ENCODE measurements at regions not wholly inside any gene's neighbourhood (a gene's known extent, or its start where the extent isn't known, plus 50 kb on each side); places are given as distances from the start of the nearest gene placed in this dataset.

DNA sequence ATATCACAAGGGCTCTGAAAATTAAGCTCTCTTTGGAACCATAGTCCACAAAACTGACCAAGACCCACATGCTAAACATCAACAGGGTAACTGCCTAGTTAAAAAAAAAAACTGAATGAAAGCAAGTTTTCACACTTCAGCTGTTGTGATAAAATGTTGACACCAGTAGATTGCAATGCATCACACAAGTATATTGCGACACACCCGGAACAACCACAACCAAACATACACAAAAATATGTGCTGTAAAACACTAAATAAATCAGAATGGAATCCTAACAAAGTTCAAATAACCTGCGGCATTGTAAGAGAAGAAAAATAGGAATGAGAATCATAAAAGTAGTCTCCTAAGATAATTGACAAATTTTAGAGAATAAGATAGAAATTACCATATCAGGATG, 710.3 kb downstream of the AACS start:
- Histone ChIP-seq H3K4me1 (ENCODE audit: insufficient read depth, low read length) (no peaks in the 10 kb centered on the region), H3K27me3 (ENCODE audit: insufficient read depth, low read length) (no peaks in the 10 kb centered on the region), H3K9me3 (ENCODE audit: low read depth, low read length) (peaks cover 2% of the 10 kb centered on the region), H3K36me3 (ENCODE audit: insufficient read depth, low read length) (no peaks in the 10 kb centered on the region), H2AFZ (ENCODE audit: low read length) (no peak overlapping the region), H3K4me2 (ENCODE audit: insufficient read depth, low read length) (no peak overlapping the region), H3K79me2 (ENCODE audit: insufficient read depth, low read length) (no peaks in the 10 kb centered on the region), H3K27ac (ENCODE audit: low read depth, low read length) (no peak overlapping the region), H4K20me1 (ENCODE audit: insufficient read depth, low read length) (no peaks in the 10 kb centered on the region), H3K4me3 (ENCODE audit: insufficient read depth, low read length) (no peak overlapping the region)
- TF ChIP-seq, protein P1, sequence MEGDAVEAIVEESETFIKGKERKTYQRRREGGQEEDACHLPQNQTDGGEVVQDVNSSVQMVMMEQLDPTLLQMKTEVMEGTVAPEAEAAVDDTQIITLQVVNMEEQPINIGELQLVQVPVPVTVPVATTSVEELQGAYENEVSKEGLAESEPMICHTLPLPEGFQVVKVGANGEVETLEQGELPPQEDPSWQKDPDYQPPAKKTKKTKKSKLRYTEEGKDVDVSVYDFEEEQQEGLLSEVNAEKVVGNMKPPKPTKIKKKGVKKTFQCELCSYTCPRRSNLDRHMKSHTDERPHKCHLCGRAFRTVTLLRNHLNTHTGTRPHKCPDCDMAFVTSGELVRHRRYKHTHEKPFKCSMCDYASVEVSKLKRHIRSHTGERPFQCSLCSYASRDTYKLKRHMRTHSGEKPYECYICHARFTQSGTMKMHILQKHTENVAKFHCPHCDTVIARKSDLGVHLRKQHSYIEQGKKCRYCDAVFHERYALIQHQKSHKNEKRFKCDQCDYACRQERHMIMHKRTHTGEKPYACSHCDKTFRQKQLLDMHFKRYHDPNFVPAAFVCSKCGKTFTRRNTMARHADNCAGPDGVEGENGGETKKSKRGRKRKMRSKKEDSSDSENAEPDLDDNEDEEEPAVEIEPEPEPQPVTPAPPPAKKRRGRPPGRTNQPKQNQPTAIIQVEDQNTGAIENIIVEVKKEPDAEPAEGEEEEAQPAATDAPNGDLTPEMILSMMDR (IDR thresholded peaks at IDR 0.05; ENCODE audit: extremely low read depth, low read depth, low read length): no peak
- DNase-seq (ENCODE audit: insufficient read length, low spot score, missing footprints): no peak

DNA sequence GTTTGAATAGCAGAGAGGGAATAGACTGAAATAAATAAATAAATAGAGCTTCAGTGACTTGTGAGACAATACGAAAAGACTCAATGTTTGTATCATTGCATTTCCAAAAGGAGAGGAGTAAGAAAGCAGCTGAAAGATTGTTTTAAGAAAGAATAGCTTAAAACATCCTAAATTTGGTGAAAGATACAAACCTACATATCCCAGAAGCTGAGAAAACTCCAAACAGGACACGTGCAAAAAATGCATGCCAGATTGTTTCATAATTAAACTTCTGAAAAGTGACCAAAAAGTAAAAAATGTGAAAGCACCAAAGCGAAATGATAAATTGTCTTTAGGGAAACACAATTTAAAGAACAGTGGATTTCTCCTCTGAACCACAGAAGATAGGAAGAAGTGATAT, 711.0 kb downstream of the AACS start:
- Histone ChIP-seq H4K20me1 (ENCODE audit: insufficient read depth, low read length) (no peaks in the 10 kb centered on the region), H2AFZ (ENCODE audit: low read length) (no peak overlapping the region), H3K36me3 (ENCODE audit: insufficient read depth, low read length) (no peaks in the 10 kb centered on the region), H3K79me2 (ENCODE audit: insufficient read depth, low read length) (no peaks in the 10 kb centered on the region), H3K27ac (ENCODE audit: low read depth, low read length) (no peak overlapping the region), H3K27me3 (ENCODE audit: insufficient read depth, low read length) (no peaks in the 10 kb centered on the region), H3K9me3 (ENCODE audit: low read depth, low read length) (peaks cover 2% of the 10 kb centered on the region), H3K4me3 (ENCODE audit: insufficient read depth, low read length) (no peak overlapping the region), H3K4me2 (ENCODE audit: insufficient read depth, low read length) (no peak overlapping the region), H3K4me1 (ENCODE audit: insufficient read depth, low read length) (no peaks in the 10 kb centered on the region)
- no peak for DNase-seq (ENCODE audit: insufficient read length, low spot score, missing footprints)
- TF ChIP-seq, protein P1 (IDR thresholded peaks at IDR 0.05; ENCODE audit: extremely low read depth, low read depth, low read length): no peak

DNA sequence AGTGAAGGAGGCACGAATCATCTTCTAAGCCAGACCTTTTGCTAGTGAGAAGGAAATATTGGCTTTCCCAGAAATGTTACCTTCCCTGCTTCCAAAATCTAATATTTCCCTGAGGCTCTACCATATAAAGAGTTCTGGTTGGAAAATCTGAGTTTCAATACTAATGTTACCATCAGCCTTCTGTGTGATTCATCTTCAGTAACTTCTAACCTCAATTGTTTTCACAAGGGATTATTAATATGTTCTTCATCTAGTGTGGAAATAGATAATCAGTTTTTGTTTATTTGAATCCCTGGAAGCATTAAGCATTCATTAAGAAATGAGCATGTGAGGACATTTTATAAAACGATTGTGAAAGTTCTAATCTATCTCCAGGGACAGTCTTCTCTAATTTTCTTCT, 720.9 kb downstream of the AACS start:
- Histone ChIP-seq H3K36me3 (ENCODE audit: insufficient read depth, low read length) (no peaks in the 10 kb centered on the region), H3K27me3 (ENCODE audit: insufficient read depth, low read length) (no peaks in the 10 kb centered on the region), H3K9me3 (ENCODE audit: low read depth, low read length) (no peaks in the 10 kb centered on the region), H3K4me1 (ENCODE audit: insufficient read depth, low read length) (no peaks in the 10 kb centered on the region), H3K4me3 (ENCODE audit: insufficient read depth, low read length) (no peak overlapping the region), H2AFZ (ENCODE audit: low read length) (no peak overlapping the region), H3K4me2 (ENCODE audit: insufficient read depth, low read length) (no peak overlapping the region), H4K20me1 (ENCODE audit: insufficient read depth, low read length) (no peaks in the 10 kb centered on the region), H3K79me2 (ENCODE audit: insufficient read depth, low read length) (no peaks in the 10 kb centered on the region), H3K27ac (ENCODE audit: low read depth, low read length) (no peak overlapping the region)
- TF ChIP-seq, protein P1 (IDR thresholded peaks at IDR 0.05; ENCODE audit: extremely low read depth, low read depth, low read length): no peak
- no peak for DNase-seq (ENCODE audit: insufficient read length, low spot score, missing footprints)

DNA sequence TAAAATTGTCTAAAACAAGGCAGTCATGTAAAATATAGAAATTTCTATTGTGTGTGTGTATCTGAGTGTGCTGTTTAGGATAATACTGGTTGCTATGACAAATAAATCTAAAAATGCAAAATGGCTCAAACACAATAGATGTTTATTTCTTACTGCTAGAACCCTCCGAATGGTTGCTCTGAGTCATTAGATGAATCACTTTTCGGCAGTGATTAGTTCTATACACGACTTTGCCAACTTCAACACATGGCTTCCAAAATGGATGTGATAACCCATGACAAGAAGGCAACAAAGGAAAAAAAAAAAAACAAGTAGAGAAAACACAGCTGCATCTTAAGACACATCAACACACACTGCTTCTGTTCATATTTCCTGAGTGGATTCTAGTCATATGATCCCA, 729.2 kb downstream of the AACS start:
- no peak for DNase-seq (ENCODE audit: insufficient read length, low spot score, missing footprints)
- H3K27me3 ChIP-seq (ENCODE audit: insufficient read depth, low read length): no peaks in the 10 kb centered on the region
- H3K36me3 ChIP-seq (ENCODE audit: insufficient read depth, low read length): no peaks in the 10 kb centered on the region
- H4K20me1 ChIP-seq (ENCODE audit: insufficient read depth, low read length): no peaks in the 10 kb centered on the region
- no peak overlapping the region for H2AFZ ChIP-seq (ENCODE audit: low read length)
- H3K9me3 ChIP-seq (ENCODE audit: low read depth, low read length): peaks cover 10% of the 10 kb centered on the region
- H3K79me2 ChIP-seq (ENCODE audit: insufficient read depth, low read length): no peaks in the 10 kb centered on the region
- TF ChIP-seq, protein P1 (IDR thresholded peaks at IDR 0.05; ENCODE audit: extremely low read depth, low read depth, low read length): no peak
- no peak overlapping the region for H3K4me2 ChIP-seq (ENCODE audit: insufficient read depth, low read length)
- no peak overlapping the region for H3K27ac ChIP-seq (ENCODE audit: low read depth, low read length)
- H3K4me3 ChIP-seq (ENCODE audit: insufficient read depth, low read length): no peak overlapping the region
- H3K4me1 ChIP-seq (ENCODE audit: insufficient read depth, low read length): no peaks in the 10 kb centered on the region
